Parathyroid adenoma (tissue), 2 donors: ENCODE measurements at regions not wholly inside any gene's neighbourhood (a gene's known extent, or its start where the extent isn't known, plus 50 kb on each side); places are given as distances from the start of the nearest gene placed in this dataset.

ENCODE experiments used
- H2AFZ ChIP-seq: fragments of 300-600 bp; sonication (generic); one replicate; pipeline ENCODE4 v1.7.0; 2017; ENCODE audit warnings: antibody characterized with exemption, mild to moderate bottlenecking
- H3K27ac ChIP-seq: fragments of 300-600 bp; sonication (generic); one replicate; pipeline ENCODE4 v1.7.0; 2017
- H3K27me3 ChIP-seq: fragments of 300-600 bp; sonication (generic); one replicate; pipeline ENCODE4 v1.7.0; 2017; ENCODE audit warnings: low read length; ENCODE audit not compliant: control insufficient read depth, insufficient read depth
- H3K36me3 ChIP-seq: fragments of 300-600 bp; sonication (generic); one replicate; pipeline ENCODE4 v1.7.0; 2017; ENCODE audit warnings: low read length; ENCODE audit not compliant: control insufficient read depth, insufficient read depth
- H3K4me1 ChIP-seq: fragments of 300-600 bp; sonication (generic); one replicate; pipeline ENCODE4 v1.7.0; 2017; ENCODE audit warnings: control low read depth
- H3K4me2 ChIP-seq: fragments of 300-600 bp; sonication (generic); one replicate; pipeline ENCODE4 v1.7.0; 2017; ENCODE audit warnings: low read length
- H3K4me3 ChIP-seq: fragments of 300-600 bp; sonication (generic); one replicate; pipeline ENCODE4 v1.7.0; 2017; ENCODE audit warnings: low read depth, low read length
- H3K79me2 ChIP-seq: fragments of 300-600 bp; sonication (generic); one replicate; pipeline ENCODE4 v1.7.0; 2017; ENCODE audit warnings: control low read depth
- H3K9ac ChIP-seq: fragments of 300-600 bp; sonication (generic); one replicate; pipeline ENCODE4 v1.7.0; 2017; ENCODE audit warnings: mild to moderate bottlenecking
- H3K9me3 ChIP-seq: fragments of 300-600 bp; sonication (generic); one replicate; pipeline ENCODE4 v1.7.0; 2017; ENCODE audit warnings: low read length; ENCODE audit not compliant: control insufficient read depth
- TF ChIP-seq, protein P1 (sequence below): fragments of 300-600 bp; sonication (generic); IDR thresholded peaks from one replicate; pipeline ENCODE4 v1.7.0; 2017; ENCODE audit warnings: antibody characterized with exemption, mild to moderate bottlenecking
- donor health status: primary hyperparathyroidism.

DNA sequence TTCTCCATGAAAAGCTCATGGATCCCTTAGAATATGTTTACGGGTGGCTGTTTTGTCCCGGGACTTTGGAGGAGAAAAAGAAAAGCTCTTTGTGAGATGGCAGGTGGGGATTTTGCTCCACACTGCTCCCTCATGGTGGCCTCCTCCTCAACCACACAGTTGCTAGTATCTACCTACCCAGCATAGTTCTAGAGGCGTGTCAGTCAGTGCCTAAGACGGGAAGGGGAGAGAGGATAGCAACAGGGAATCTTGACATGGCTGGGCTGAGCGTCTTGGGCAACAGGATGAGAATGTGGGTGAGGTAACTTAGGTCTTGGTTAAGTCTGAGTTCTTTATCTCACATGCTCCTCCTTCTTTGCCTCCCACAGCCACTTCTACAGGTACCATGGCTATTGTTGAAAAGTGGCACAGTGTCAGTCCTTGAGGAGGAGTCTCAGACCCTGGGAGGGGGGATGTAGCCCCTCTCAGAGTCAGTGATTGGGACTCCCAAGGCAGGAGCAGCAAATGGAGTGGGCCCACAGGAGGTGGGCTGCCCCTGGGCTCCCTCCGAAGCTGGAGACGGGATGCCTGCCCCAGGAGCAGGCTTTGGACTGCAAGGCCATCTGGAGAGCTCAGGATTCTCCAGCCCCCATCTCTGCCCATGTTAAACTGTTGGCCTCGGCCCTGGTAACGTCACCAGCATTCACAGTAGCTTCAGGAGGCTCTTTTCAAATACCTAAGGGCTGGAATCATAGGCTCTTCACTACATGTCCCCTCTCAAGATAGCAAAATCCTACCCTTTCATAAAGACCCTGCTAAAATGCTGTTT lies 75.4 kb downstream of the TENT5C start:
- H2AFZ ChIP-seq = no peak overlapping the region
- no peaks in the 10 kb centered on the region for H3K9me3 ChIP-seq
- no peak overlapping the region for H3K9ac ChIP-seq
- no peak overlapping the region for H3K27ac ChIP-seq
- no peak overlapping the region for H3K4me2 ChIP-seq
- H3K36me3 ChIP-seq = no peaks in the 10 kb centered on the region
- H3K79me2 ChIP-seq = no peaks in the 10 kb centered on the region
- H3K27me3 ChIP-seq = no peaks in the 10 kb centered on the region
- peaks cover 9% of the 10 kb centered on the region for H3K4me1 ChIP-seq
- TF ChIP-seq, protein P1, sequence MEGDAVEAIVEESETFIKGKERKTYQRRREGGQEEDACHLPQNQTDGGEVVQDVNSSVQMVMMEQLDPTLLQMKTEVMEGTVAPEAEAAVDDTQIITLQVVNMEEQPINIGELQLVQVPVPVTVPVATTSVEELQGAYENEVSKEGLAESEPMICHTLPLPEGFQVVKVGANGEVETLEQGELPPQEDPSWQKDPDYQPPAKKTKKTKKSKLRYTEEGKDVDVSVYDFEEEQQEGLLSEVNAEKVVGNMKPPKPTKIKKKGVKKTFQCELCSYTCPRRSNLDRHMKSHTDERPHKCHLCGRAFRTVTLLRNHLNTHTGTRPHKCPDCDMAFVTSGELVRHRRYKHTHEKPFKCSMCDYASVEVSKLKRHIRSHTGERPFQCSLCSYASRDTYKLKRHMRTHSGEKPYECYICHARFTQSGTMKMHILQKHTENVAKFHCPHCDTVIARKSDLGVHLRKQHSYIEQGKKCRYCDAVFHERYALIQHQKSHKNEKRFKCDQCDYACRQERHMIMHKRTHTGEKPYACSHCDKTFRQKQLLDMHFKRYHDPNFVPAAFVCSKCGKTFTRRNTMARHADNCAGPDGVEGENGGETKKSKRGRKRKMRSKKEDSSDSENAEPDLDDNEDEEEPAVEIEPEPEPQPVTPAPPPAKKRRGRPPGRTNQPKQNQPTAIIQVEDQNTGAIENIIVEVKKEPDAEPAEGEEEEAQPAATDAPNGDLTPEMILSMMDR = no peak
- H3K4me3 ChIP-seq = no peak overlapping the region

DNA sequence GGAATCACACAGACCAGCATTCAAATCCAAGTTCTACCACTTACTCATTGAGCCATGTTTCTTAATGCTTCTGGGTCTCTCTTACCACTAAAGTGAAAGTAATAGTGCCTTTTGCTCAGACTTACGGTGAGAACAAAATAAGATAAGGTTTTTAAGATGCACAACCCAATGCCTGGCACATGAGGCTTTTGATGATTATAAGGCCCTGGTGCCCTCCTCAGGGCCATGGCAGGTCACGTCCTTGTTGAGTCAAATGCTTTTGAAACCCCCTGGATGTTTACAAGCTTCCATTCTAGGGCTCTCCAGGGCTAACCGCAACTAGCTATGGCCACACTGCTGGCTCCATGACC lies 76.0 kb downstream of the TENT5C start:
- no peaks in the 10 kb centered on the region for H3K36me3 ChIP-seq
- no peak overlapping the region for H3K27ac ChIP-seq
- TF ChIP-seq, protein P1 = no peak
- H3K79me2 ChIP-seq = no peaks in the 10 kb centered on the region
- no peak overlapping the region for H3K9ac ChIP-seq
- no peak overlapping the region for H3K4me3 ChIP-seq
- no peaks in the 10 kb centered on the region for H3K9me3 ChIP-seq
- no peak overlapping the region for H2AFZ ChIP-seq
- H3K4me2 ChIP-seq = no peak overlapping the region
- peaks cover 9% of the 10 kb centered on the region for H3K4me1 ChIP-seq
- H3K27me3 ChIP-seq = no peaks in the 10 kb centered on the region

DNA sequence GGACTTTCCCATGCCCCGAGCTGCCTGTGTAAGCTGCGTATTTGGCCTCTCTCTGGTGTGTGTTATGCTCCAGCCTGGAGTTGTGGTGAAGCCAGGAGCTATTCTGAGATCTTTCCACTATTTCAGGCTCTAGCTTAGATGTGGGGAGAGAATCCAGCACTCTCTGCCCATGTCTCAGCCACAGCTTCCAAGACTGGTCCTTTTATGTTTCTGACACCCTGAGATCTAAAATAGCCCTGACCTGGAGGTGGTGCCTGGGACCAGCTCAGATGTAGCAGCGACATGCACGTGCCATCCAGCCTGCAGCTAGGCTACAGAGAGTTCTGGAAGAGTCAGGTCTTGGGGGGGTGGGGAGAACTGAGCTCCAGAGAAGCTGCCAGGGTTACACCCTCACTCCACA lies 76.5 kb downstream of the TENT5C start:
- no peak overlapping the region for H2AFZ ChIP-seq
- no peaks in the 10 kb centered on the region for H3K27me3 ChIP-seq
- no peak overlapping the region for H3K9ac ChIP-seq
- no peaks in the 10 kb centered on the region for H3K9me3 ChIP-seq
- H3K79me2 ChIP-seq = no peaks in the 10 kb centered on the region
- TF ChIP-seq, protein P1 = no peak
- H3K27ac ChIP-seq = no peak overlapping the region
- no peak overlapping the region for H3K4me2 ChIP-seq
- peaks cover 9% of the 10 kb centered on the region for H3K4me1 ChIP-seq
- H3K4me3 ChIP-seq = no peak overlapping the region
- H3K36me3 ChIP-seq = no peaks in the 10 kb centered on the region

DNA sequence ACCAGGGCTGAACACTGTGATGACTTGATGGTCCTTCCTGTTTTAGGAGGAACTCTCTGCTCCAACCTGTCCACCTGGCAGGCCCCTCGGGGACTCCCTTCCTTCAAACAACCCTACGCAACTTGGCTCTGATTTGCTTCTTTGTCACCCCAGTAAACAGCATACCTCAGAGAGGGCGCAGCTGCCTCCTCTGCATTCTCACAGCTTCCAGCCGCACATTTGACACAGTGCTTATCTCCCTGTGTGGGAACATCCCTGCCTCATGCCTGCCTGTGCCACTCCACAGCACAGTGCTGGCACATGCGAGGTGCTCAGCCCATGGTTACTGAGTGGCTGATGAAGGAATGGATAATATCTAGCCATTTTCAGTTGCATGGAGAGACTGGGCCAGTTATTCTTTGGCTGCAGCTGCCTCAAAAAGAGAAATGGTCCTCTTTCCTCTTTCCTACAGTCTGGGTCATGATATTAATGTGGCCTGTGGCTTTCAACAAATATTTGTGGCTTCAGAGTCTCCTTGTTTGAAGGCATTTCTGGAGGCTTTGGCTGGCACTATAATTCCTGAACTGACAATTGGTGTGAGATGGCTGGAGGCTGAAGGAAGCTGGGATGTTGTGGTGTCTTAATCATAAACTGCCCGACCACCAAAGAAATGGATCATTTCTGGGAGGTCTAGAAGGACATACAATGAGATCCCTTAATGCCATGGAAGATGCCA lies 77.9 kb downstream of the TENT5C start:
- Histone ChIP-seq H3K27me3 (no peaks in the 10 kb centered on the region), H3K9ac (no peak overlapping the region), H3K9me3 (no peaks in the 10 kb centered on the region), H3K4me2 (no peak overlapping the region), H3K4me1 (peaks cover 8% of the 10 kb centered on the region), H3K79me2 (no peaks in the 10 kb centered on the region), H3K27ac (no peak overlapping the region), H2AFZ (no peak overlapping the region), H3K4me3 (no peak overlapping the region), H3K36me3 (no peaks in the 10 kb centered on the region)
- TF ChIP-seq, protein P1 = no peak
